ENCODE measurements at regions not wholly inside any gene's neighbourhood (a gene's known extent, or its start where the extent isn't known, plus 50 kb on each side); places are given as distances from the start of the nearest gene placed in this dataset.

DNA sequence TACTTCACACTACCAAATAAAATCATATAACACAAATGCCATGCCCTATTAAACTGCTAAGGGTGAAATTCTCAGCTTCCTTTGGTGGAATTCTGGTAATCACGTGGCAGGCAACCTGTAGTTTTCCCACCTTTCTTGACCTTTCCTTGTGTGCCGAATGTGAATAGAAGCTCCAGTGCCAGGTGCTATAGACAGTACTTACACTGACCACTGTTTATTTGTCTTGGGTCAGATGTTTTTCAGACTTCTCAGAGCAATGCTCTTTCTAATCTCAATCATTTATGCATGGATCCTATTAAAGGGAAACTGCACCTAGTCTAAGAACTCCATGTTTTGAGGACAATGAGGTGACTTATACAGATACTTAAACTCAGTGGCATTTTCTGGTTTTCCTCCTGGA, 296.8 kb upstream of the DIAPH2 start:
- TF ChIP-seq, protein P1, sequence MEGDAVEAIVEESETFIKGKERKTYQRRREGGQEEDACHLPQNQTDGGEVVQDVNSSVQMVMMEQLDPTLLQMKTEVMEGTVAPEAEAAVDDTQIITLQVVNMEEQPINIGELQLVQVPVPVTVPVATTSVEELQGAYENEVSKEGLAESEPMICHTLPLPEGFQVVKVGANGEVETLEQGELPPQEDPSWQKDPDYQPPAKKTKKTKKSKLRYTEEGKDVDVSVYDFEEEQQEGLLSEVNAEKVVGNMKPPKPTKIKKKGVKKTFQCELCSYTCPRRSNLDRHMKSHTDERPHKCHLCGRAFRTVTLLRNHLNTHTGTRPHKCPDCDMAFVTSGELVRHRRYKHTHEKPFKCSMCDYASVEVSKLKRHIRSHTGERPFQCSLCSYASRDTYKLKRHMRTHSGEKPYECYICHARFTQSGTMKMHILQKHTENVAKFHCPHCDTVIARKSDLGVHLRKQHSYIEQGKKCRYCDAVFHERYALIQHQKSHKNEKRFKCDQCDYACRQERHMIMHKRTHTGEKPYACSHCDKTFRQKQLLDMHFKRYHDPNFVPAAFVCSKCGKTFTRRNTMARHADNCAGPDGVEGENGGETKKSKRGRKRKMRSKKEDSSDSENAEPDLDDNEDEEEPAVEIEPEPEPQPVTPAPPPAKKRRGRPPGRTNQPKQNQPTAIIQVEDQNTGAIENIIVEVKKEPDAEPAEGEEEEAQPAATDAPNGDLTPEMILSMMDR (IDR thresholded peaks at IDR 0.05), result no peak
- TF ChIP-seq ZFX (IDR thresholded peaks at IDR 0.05; ENCODE audit: borderline replicate concordance), result no peak

Data from 22Rv1 (cell line).